ENCODE measurements at regions not wholly inside any gene's neighbourhood (a gene's known extent, or its start where the extent isn't known, plus 50 kb on each side); places are given as distances from the start of the nearest gene placed in this dataset.

DNA sequence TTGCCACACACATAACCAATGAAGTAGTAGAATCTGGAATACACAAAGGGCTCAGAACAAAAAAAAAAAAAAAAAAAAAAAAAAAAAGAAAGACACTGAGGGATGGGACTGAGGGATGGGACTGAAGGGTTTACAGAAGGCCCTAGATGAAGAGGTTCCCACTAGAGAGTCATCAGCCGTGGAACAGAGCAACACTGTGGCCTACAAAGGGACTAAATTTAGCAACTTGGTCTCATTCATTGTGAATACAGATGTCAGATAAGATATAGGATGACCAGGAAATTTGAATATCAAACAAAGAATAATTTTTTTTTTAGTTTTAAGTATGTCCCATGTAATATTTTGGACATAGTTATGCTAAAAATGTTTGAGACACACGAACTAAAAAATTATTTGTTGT lies 62.1 kb downstream of the GLUL start:
- no peak overlapping the region for H3K4me3 ChIP-seq (ENCODE audit: low read depth, low read length)
- ChIA-PET CTCF (interaction anchor here (0.7 kb wide), 1 partner anchor 45 kb away, joined by 4 read pairs; no protein-coding TSS in a partner anchor), POLR2A (no interaction called here)
- no peaks in the 10 kb centered on the region for H3K4me1 ChIP-seq (ENCODE audit: control insufficient read depth, insufficient read depth, low read length)
- H3K27ac ChIP-seq (ENCODE audit: extremely low read depth, low read depth, low read length), result no peak overlapping the region
- no peak for TF ChIP-seq ZNF132 (tag by site-specific recombination; IDR thresholded peaks at IDR 0.05; ENCODE audit: borderline replicate concordance)
- no peak for TF ChIP-seq ZNF354C (tag by site-specific recombination; IDR thresholded peaks at IDR 0.05; ENCODE audit: borderline replicate concordance, low read depth)
- TF ChIP-seq, protein P1, sequence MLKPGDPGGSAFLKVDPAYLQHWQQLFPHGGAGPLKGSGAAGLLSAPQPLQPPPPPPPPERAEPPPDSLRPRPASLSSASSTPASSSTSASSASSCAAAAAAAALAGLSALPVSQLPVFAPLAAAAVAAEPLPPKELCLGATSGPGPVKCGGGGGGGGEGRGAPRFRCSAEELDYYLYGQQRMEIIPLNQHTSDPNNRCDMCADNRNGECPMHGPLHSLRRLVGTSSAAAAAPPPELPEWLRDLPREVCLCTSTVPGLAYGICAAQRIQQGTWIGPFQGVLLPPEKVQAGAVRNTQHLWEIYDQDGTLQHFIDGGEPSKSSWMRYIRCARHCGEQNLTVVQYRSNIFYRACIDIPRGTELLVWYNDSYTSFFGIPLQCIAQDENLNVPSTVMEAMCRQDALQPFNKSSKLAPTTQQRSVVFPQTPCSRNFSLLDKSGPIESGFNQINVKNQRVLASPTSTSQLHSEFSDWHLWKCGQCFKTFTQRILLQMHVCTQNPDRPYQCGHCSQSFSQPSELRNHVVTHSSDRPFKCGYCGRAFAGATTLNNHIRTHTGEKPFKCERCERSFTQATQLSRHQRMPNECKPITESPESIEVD (tag by site-specific recombination; IDR thresholded peaks at IDR 0.05), result no peak
- H3K9me3 ChIP-seq (ENCODE audit: control insufficient read depth, insufficient read depth, low read depth, low read length), result no peaks in the 10 kb centered on the region
- H3K36me3 ChIP-seq (ENCODE audit: control insufficient read depth in 2 of 2, insufficient read depth in 1 of 2, low read length in 2 of 2), result no peaks in the 10 kb centered on the region

DNA sequence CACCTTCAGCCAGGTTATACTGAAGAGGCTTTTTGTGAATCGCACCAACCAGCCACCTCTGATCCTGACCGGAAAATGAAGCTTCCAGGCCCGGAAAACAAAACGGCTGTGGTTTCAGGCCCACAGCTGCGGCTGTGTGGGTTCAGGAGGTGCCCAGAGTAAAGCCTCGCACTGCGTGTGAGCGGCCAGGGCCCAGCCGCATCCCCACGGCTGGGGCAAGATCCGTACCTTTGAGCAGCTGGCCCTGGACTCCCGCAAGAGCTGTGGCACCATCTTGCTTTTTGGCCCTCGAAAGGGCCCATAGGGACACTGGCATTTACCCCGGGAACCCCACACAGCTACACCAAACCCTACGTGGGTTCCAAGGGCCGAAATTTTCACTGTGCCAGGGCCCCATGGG lies 63.0 kb downstream of the GLUL start:
- Histone ChIP-seq H3K9me3 (ENCODE audit: control insufficient read depth, insufficient read depth, low read depth, low read length) (no peaks in the 10 kb centered on the region), H3K4me3 (ENCODE audit: low read depth, low read length) (no peak overlapping the region), H3K36me3 (ENCODE audit: control insufficient read depth in 2 of 2, insufficient read depth in 1 of 2, low read length in 2 of 2) (no peaks in the 10 kb centered on the region), H3K4me1 (ENCODE audit: control insufficient read depth, insufficient read depth, low read length) (no peaks in the 10 kb centered on the region), H3K27ac (ENCODE audit: extremely low read depth, low read depth, low read length) (no peak overlapping the region)
- POLR2A ChIA-PET, result no interaction called here
- no peak for TF ChIP-seq HOXD13 (CRISPR knock-in tag; IDR thresholded peaks at IDR 0.05; ENCODE audit: borderline replicate concordance)
- TF ChIP-seq ZNF837 (tag by site-specific recombination; IDR thresholded peaks at IDR 0.05), result no peak
- no peak for TF ChIP-seq ZNF677 (tag by site-specific recombination; IDR thresholded peaks at IDR 0.05)
- no peak for TF ChIP-seq ZBTB8A (tag by site-specific recombination; IDR thresholded peaks at IDR 0.05)
- no peak for TF ChIP-seq ZNF768 (tag by site-specific recombination; IDR thresholded peaks at IDR 0.05)
- no peak for TF ChIP-seq ZNF416 (tag by site-specific recombination; IDR thresholded peaks at IDR 0.05)
- TF ChIP-seq ZNF174 (tag by site-specific recombination; IDR thresholded peaks at IDR 0.05), result no peak
- TF ChIP-seq ZFP41 (tag by site-specific recombination; IDR thresholded peaks at IDR 0.05; ENCODE audit: borderline replicate concordance), result no peak
- TF ChIP-seq, protein P2, sequence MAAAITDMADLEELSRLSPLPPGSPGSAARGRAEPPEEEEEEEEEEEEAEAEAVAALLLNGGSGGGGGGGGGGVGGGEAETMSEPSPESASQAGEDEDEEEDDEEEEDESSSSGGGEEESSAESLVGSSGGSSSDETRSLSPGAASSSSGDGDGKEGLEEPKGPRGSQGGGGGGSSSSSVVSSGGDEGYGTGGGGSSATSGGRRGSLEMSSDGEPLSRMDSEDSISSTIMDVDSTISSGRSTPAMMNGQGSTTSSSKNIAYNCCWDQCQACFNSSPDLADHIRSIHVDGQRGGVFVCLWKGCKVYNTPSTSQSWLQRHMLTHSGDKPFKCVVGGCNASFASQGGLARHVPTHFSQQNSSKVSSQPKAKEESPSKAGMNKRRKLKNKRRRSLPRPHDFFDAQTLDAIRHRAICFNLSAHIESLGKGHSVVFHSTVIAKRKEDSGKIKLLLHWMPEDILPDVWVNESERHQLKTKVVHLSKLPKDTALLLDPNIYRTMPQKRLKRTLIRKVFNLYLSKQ (tag by site-specific recombination; IDR thresholded peaks at IDR 0.05; ENCODE audit: borderline replicate concordance), result no peak
- no peak for TF ChIP-seq ZNF530 (tag by site-specific recombination; IDR thresholded peaks at IDR 0.05; ENCODE audit: low read depth)
- no peak for TF ChIP-seq ZNF777 (tag by site-specific recombination; IDR thresholded peaks at IDR 0.05; ENCODE audit: borderline replicate concordance)
- CTCF ChIA-PET, result interaction anchor here (1.0 kb wide), 1 partner anchor 185 kb away, joined by 4 read pairs; no protein-coding TSS in a partner anchor

DNA sequence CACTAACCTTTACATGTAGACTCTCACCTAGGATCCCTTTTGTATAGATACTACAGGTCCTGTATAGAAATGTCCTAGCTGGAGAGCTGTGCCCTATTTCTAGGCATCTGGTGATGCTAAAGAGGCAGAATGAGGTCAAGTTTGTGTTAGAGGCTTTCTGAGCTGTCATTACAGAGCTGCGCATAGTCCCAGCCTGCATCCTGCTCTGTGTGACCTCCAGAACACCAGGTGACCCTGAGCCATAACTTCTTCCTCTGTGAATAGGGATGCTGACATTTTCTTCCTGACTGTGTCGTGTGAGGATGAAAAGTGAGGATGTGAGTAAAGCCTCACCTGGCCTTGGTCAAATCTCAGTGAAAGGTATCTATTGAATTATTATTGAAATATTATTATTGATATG lies 66.3 kb downstream of the GLUL start:
- Histone ChIP-seq H3K4me1 (ENCODE audit: control insufficient read depth, insufficient read depth, low read length) (no peaks in the 10 kb centered on the region), H3K9me3 (ENCODE audit: control insufficient read depth, insufficient read depth, low read depth, low read length) (no peaks in the 10 kb centered on the region), H3K27ac (ENCODE audit: extremely low read depth, low read depth, low read length) (no peak overlapping the region), H3K36me3 (ENCODE audit: control insufficient read depth in 2 of 2, insufficient read depth in 1 of 2, low read length in 2 of 2) (no peaks in the 10 kb centered on the region), H3K4me3 (ENCODE audit: low read depth, low read length) (no peak overlapping the region)
- CTCF ChIA-PET, result interaction anchor here (0.9 to 1.1 kb wide), 2 partner anchors 12 to 276 kb away, joined by 3 read pairs; no protein-coding TSS in a partner anchor
- POLR2A ChIA-PET, result interaction anchor here (0.6 kb wide), 1 partner anchor 880 kb away, joined by 3 read pairs; no protein-coding TSS in a partner anchor
- TF ChIP-seq, protein P3, sequence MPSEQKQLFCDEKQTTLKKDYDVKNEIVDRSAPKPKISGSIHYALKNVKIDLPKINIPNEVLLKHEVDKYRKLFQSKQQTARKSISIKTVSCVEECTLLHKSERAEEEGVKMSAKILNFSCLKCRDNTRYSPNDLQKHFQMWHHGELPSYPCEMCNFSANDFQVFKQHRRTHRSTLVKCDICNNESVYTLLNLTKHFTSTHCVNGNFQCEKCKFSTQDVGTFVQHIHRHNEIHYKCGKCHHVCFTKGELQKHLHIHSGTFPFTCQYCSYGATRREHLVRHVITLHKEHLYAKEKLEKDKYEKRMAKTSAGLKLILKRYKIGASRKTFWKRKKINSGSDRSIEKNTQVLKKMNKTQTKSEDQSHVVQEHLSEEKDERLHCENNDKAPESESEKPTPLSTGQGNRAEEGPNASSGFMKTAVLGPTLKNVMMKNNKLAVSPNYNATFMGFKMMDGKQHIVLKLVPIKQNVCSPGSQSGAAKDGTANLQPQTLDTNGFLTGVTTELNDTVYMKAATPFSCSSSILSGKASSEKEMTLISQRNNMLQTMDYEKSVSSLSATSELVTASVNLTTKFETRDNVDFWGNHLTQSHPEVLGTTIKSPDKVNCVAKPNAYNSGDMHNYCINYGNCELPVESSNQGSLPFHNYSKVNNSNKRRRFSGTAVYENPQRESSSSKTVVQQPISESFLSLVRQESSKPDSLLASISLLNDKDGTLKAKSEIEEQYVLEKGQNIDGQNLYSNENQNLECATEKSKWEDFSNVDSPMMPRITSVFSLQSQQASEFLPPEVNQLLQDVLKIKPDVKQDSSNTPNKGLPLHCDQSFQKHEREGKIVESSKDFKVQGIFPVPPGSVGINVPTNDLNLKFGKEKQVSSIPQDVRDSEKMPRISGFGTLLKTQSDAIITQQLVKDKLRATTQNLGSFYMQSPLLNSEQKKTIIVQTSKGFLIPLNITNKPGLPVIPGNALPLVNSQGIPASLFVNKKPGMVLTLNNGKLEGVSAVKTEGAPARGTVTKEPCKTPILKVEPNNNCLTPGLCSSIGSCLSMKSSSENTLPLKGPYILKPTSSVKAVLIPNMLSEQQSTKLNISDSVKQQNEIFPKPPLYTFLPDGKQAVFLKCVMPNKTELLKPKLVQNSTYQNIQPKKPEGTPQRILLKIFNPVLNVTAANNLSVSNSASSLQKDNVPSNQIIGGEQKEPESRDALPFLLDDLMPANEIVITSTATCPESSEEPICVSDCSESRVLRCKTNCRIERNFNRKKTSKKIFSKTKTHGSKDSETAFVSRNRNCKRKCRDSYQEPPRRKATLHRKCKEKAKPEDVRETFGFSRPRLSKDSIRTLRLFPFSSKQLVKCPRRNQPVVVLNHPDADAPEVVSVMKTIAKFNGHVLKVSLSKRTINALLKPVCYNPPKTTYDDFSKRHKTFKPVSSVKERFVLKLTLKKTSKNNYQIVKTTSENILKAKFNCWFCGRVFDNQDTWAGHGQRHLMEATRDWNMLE (tag by site-specific recombination; conservative IDR thresholded peaks at IDR 0.05; ENCODE audit: low read depth), result no peak
- TF ChIP-seq ZEB2 (tag by site-specific recombination; IDR thresholded peaks at IDR 0.05) (no peak), ZNF274 (IDR thresholded peaks at IDR 0.05; ENCODE audit: low read length) (no peak), ZNF274 (tag by site-specific recombination; IDR thresholded peaks at IDR 0.05; ENCODE audit: borderline replicate concordance) (no peak), ZNF155 (tag by site-specific recombination; IDR thresholded peaks at IDR 0.05) (no peak)
- TF ChIP-seq, protein P4, sequence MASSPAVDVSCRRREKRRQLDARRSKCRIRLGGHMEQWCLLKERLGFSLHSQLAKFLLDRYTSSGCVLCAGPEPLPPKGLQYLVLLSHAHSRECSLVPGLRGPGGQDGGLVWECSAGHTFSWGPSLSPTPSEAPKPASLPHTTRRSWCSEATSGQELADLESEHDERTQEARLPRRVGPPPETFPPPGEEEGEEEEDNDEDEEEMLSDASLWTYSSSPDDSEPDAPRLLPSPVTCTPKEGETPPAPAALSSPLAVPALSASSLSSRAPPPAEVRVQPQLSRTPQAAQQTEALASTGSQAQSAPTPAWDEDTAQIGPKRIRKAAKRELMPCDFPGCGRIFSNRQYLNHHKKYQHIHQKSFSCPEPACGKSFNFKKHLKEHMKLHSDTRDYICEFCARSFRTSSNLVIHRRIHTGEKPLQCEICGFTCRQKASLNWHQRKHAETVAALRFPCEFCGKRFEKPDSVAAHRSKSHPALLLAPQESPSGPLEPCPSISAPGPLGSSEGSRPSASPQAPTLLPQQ (tag by site-specific recombination; IDR thresholded peaks at IDR 0.05), result no peak

Data from HEK293 (cell line).